CD4-positive, alpha-beta T cell (primary cell): ENCODE measurements at regions not wholly inside any gene's neighbourhood (a gene's known extent, or its start where the extent isn't known, plus 50 kb on each side); places are given as distances from the start of the nearest gene placed in this dataset.
"Not testable (repeated sequence)": the region's sequence is repeated elsewhere in the genome, so short reads cannot be mapped to it uniquely, and the experiment has no call there.

Experiments
- ATAC-seq: fragments of 200-7000 bp; cut with Tn5 transposase; one replicate; pipeline ENCODE4 v1.10.0; 2022; ENCODE audit warnings: mild to moderate bottlenecking; ENCODE audit not compliant: poor library complexity
- CTCF ChIA-PET: fragments of 350-600 bp; sonication (Branson Sonifier 250); formaldehyde crosslinking; loops from one replicate; lab custom pipeline; 2021; ENCODE audit warnings: antibody characterized with exemption, inconsistent platforms; lab: Charles Lee
- POLR2A ChIA-PET: fragments of 350-600 bp; sonication (Branson Sonifier 250); formaldehyde crosslinking; loops from one replicate; lab custom pipeline; 2021; ENCODE audit warnings: antibody characterized with exemption, inconsistent platforms; lab: Charles Lee
- DNase-seq, 14 experiments: peaks; one replicate each; pipeline ENCODE4 v3.0.0-alpha.2; 2013 to 2020; ENCODE audit warnings: mixed read lengths in 2 of 14
- H3K27ac ChIP-seq, 2 donors: one replicate each; pipeline versions ENCODE4 v1.5.1 to v1.7.0; 2013; ENCODE audit warnings: low read length in 2 of 2, low read depth in 1 of 2, mild to moderate bottlenecking in 1 of 2
- H3K27me3 ChIP-seq, 2 experiments: 1 replicate in 1 of 2; 2 replicates in 1 of 2; pipeline versions ENCODE4 v1.6.1 to v1.7.0; 2013; ENCODE audit warnings: low read length in 2 of 2, control low read depth in 1 of 2, mild to moderate bottlenecking in 1 of 2, moderate library complexity in 1 of 2; ENCODE audit not compliant: insufficient read depth in 2 of 2, control insufficient read depth in 1 of 2
- H3K36me3 ChIP-seq: one replicate; pipeline ENCODE4 v1.6.1; 2013; ENCODE audit warnings: low read length, control low read depth; ENCODE audit not compliant: insufficient read depth
- H3K4me1 ChIP-seq: one replicate; pipeline ENCODE4 v1.6.1; 2013; ENCODE audit warnings: low read length, control low read depth; ENCODE audit not compliant: insufficient read depth
- H3K4me3 ChIP-seq: one replicate; pipeline ENCODE4 v1.5.1; 2013; ENCODE audit warnings: mild to moderate bottlenecking, low read length, moderate library complexity
- H3K9me3 ChIP-seq, 2 experiments: 1 replicate in 1 of 2; 2 replicates in 1 of 2; pipeline versions ENCODE4 v1.6.1 to v1.7.0; 2013; ENCODE audit warnings: low read length in 2 of 2, mild to moderate bottlenecking in 2 of 2, control low read depth in 1 of 2, moderate library complexity in 1 of 2; ENCODE audit not compliant: control insufficient read depth in 1 of 2, insufficient read depth in 1 of 2
- H3K27ac Mint-ChIP-seq: one replicate; pipeline ENCODE4 v1.8.0; 2020; ENCODE audit warnings: mixed read lengths
- H3K27me3 Mint-ChIP-seq: one replicate; pipeline ENCODE4 v1.8.0; 2021; ENCODE audit warnings: mixed read lengths
- H3K36me3 Mint-ChIP-seq: one replicate; pipeline ENCODE4 v1.8.0; 2021; ENCODE audit warnings: low read depth, mixed read lengths
- H3K4me1 Mint-ChIP-seq: one replicate; pipeline ENCODE4 v1.8.0; 2021; ENCODE audit warnings: low read depth, mixed read lengths
- H3K4me3 Mint-ChIP-seq: one replicate; pipeline ENCODE4 v1.8.0; 2020; ENCODE audit warnings: mild to moderate bottlenecking, mixed read lengths
- H3K9me3 Mint-ChIP-seq: one replicate; pipeline ENCODE4 v1.8.0; 2020; ENCODE audit warnings: mixed read lengths
- intact Hi-C, 2 experiments: fragments of 100-400 bp; cut with DNase I in 1 of 2; cut with micrococcal nuclease in 1 of 2; formaldehyde crosslinking; loops; one replicate each; pipeline versions ENCODE4 v1.15.1 to v1.9.0; 2023 to 2025; cut with DNase I, micrococcal nuclease
- TF ChIP-seq, protein P1 (sequence below): fragments of 200-600 bp; IDR thresholded peaks from one replicate; pipeline ENCODE4 v1.8.0; 2022; ENCODE audit warnings: antibody characterized with exemption, mild to moderate bottlenecking

DNA sequence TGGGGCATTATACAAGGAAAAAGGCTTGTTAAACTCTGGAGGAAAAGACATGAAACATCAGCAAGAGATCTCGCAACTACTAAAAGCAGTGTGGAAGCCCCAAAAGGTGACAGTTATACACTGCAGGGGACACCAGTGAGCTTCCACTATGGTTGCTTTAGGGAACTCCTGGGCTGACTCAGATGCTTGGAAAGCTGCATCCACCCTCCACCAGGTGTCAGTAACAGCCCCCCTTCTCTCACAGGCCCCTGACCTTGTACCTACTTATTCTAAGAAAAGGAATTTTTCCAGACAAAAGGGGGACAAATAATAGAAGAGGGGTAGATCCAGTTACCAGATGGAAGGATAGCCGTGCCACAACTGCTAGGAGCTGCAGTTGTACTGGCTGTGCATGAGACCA lies 154.4 kb upstream of the COX7C start:
- ATAC-seq (no peak), DNase-seq (no peak)
- ChIA-PET POLR2A (no interaction called here), CTCF (no interaction called here)
- no peak overlapping the region for H3K4me3 ChIP-seq
- no peak overlapping the region for H3K27ac ChIP-seq
- no peak overlapping the region for H3K27ac Mint-ChIP-seq
- no peak overlapping the region for H3K4me3 Mint-ChIP-seq
- H3K27me3 ChIP-seq: no peaks in the 10 kb centered on the region
- H3K27me3 Mint-ChIP-seq: no peaks in the 10 kb centered on the region
- H3K9me3 ChIP-seq: peaks cover 20 to 25% of the 10 kb centered on the region in 2 experiments
- H3K9me3 Mint-ChIP-seq: peaks cover 12% of the 10 kb centered on the region
- H3K36me3 ChIP-seq: no peaks in the 10 kb centered on the region
- intact Hi-C loops: no loop called here
- no peaks in the 10 kb centered on the region for H3K4me1 ChIP-seq
- TF ChIP-seq, protein P1, sequence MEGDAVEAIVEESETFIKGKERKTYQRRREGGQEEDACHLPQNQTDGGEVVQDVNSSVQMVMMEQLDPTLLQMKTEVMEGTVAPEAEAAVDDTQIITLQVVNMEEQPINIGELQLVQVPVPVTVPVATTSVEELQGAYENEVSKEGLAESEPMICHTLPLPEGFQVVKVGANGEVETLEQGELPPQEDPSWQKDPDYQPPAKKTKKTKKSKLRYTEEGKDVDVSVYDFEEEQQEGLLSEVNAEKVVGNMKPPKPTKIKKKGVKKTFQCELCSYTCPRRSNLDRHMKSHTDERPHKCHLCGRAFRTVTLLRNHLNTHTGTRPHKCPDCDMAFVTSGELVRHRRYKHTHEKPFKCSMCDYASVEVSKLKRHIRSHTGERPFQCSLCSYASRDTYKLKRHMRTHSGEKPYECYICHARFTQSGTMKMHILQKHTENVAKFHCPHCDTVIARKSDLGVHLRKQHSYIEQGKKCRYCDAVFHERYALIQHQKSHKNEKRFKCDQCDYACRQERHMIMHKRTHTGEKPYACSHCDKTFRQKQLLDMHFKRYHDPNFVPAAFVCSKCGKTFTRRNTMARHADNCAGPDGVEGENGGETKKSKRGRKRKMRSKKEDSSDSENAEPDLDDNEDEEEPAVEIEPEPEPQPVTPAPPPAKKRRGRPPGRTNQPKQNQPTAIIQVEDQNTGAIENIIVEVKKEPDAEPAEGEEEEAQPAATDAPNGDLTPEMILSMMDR: no peak
- H3K4me1 Mint-ChIP-seq: no peaks in the 10 kb centered on the region
- no peaks in the 10 kb centered on the region for H3K36me3 Mint-ChIP-seq

DNA sequence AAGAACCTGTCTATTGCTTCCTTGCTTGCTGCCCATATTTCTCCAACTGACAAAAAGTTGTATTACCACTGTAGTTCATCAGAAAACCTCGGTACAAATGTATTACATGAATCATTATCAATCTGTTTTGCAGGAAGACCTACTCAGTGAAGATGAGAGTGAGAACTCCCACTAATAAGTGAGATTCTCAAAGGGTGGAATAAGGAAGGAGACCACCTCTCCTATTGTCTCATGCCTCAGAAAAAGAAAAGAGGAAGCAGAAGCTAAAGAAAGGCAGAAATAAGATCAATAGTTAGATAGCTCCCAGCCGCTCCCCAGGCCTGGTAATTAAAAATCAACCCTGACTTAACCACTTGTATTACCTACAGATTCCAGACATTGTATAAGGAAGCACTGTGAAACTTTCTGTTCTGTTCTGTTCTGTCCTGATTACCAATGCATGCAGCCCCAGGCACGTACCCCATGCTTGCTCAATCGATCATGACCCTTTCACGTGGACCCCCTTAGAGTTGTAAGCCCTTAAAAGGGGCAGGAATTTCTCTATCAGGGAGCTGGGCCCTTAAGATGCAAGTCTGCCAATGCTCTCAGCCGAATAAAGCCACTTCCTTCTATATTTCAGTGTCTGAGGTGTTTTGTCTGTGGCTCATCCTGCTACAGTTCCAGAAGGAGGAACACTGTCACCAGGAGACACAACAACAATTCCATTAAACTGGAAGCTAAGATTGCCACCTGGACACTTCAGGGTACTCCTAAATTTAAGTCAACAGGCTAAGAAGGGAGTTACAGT lies 152.5 kb upstream of the COX7C start:
- CTCF ChIA-PET: no interaction called here
- no peaks in the 10 kb centered on the region for H3K27me3 ChIP-seq
- Mint-ChIP-seq H3K4me1 (no peaks in the 10 kb centered on the region), H3K36me3 (no peaks in the 10 kb centered on the region), H3K27ac (no peak overlapping the region), H3K27me3 (no peaks in the 10 kb centered on the region), H3K9me3 (peaks cover 12% of the 10 kb centered on the region), H3K4me3 (no peak overlapping the region)
- peaks cover 20 to 25% of the 10 kb centered on the region in 2 experiments for H3K9me3 ChIP-seq
- no peak overlapping the region for H3K27ac ChIP-seq
- no peaks in the 10 kb centered on the region for H3K36me3 ChIP-seq
- H3K4me3 ChIP-seq: no peak overlapping the region
- POLR2A ChIA-PET: no interaction called here
- H3K4me1 ChIP-seq: no peaks in the 10 kb centered on the region
- intact Hi-C loops: no loop called here
- ATAC-seq (no peak), DNase-seq (no peak)
- TF ChIP-seq, protein P1: no peak

GRCh38 chr5:86466721-86467120 lies 151.0 kb upstream of the COX7C start:
- peaks cover 12% of the 10 kb centered on the region for H3K9me3 Mint-ChIP-seq
- H3K27ac Mint-ChIP-seq, H3K4me1 Mint-ChIP-seq, H3K4me3 Mint-ChIP-seq, POLR2A ChIA-PET, H3K27me3 ChIP-seq, H3K27ac ChIP-seq, H3K36me3 Mint-ChIP-seq, H3K27me3 Mint-ChIP-seq, DNase-seq, ATAC-seq, intact Hi-C loops, H3K36me3 ChIP-seq, H3K4me3 ChIP-seq, CTCF ChIA-PET, H3K4me1 ChIP-seq: not testable (repeated sequence)
- peaks cover 20% of the 10 kb centered on the region in 2 experiments for H3K9me3 ChIP-seq

DNA sequence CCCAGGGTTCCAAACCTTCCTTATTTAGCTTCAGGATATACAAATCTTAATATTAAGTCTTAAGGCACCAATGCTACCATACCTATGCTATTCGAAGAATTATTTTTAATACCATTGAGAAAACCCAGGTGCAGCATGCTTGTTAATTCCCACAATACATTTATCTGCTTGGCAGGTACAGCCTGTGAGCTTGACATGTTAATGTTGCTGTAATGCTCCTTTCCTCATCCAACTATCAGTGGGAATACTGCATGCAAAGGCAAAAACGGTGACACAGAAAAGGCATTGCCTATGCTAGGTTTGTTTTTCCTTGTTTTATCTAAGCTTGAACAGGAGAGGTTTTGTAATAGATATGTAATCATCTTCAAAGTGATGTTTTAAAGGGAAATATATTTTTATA lies 135.7 kb upstream of the COX7C start:
- Histone ChIP-seq H3K4me1 (no peaks in the 10 kb centered on the region), H3K27ac (no peak overlapping the region), H3K4me3 (no peak overlapping the region), H3K9me3 (peaks cover 0 to 4% of the 10 kb centered on the region in 2 experiments), H3K27me3 (no peaks in the 10 kb centered on the region), H3K36me3 (no peaks in the 10 kb centered on the region)
- ATAC-seq (no peak), DNase-seq (no peak)
- Mint-ChIP-seq H3K27ac (no peak overlapping the region), H3K9me3 (no peaks in the 10 kb centered on the region), H3K4me1 (no peaks in the 10 kb centered on the region), H3K36me3 (no peaks in the 10 kb centered on the region), H3K4me3 (no peak overlapping the region), H3K27me3 (no peaks in the 10 kb centered on the region)
- TF ChIP-seq, protein P1: no peak
- ChIA-PET CTCF (no interaction called here), POLR2A (no interaction called here)
- intact Hi-C loops: no loop called here
